Karpas-422 (cell line): ENCODE measurements at regions not wholly inside any gene's neighbourhood (a gene's known extent, or its start where the extent isn't known, plus 50 kb on each side); places are given as distances from the start of the nearest gene placed in this dataset.

Experiments used
- DNase-seq: peaks from one replicate; pipeline ENCODE4 v3.0.0-alpha.2; 2015
- H2AFZ ChIP-seq: fragments of 200-600 bp; sonication (generic); 2 replicates; pipeline ENCODE4 v1.6.1; 2014; ENCODE audit warnings: antibody characterized with exemption, low read length, mixed read lengths
- H3K27ac ChIP-seq: fragments of 200-600 bp; sonication (generic); 2 replicates; pipeline ENCODE4 v1.5.1; 2014; ENCODE audit warnings: mild to moderate bottlenecking, low read length, moderate library complexity
- H3K27me3 ChIP-seq: fragments of 200-600 bp; sonication (generic); 2 replicates; pipeline ENCODE4 v1.6.1; 2014; ENCODE audit warnings: low read length, mixed read lengths
- H3K36me3 ChIP-seq: fragments of 200-600 bp; sonication (generic); 2 replicates; pipeline ENCODE4 v1.6.1; 2014; ENCODE audit warnings: low read length, mixed read lengths; ENCODE audit not compliant: insufficient read depth
- H3K4me1 ChIP-seq: fragments of 200-600 bp; sonication (generic); 2 replicates; pipeline ENCODE4 v1.6.1; 2014; ENCODE audit warnings: mild to moderate bottlenecking, low read length, mixed read lengths
- H3K4me2 ChIP-seq: fragments of 200-600 bp; sonication (generic); 2 replicates; pipeline ENCODE4 v1.6.1; 2014; ENCODE audit warnings: low read length, low read depth, mild to moderate bottlenecking; ENCODE audit not compliant: poor library complexity, severe bottlenecking
- H3K4me3 ChIP-seq: fragments of 200-600 bp; sonication (generic); 2 replicates; pipeline ENCODE4 v1.5.1; 2014; ENCODE audit warnings: mild to moderate bottlenecking, antibody characterized with exemption, low read length, mixed read lengths
- H3K79me2 ChIP-seq: fragments of 200-600 bp; sonication (generic); 2 replicates; pipeline ENCODE4 v1.6.1; 2014; ENCODE audit warnings: mild to moderate bottlenecking, low read length, mixed read lengths
- H3K9ac ChIP-seq: fragments of 200-600 bp; sonication (generic); 2 replicates; pipeline ENCODE4 v1.6.0; 2014; ENCODE audit warnings: low read length
- H3K9me2 ChIP-seq: fragments of 200-600 bp; sonication (generic), shearing (Covaris generic); replicated peaks from 2 replicates; pipeline ENCODE4 v1.6.0; 2014; ENCODE audit warnings: mild to moderate bottlenecking, low read length, moderate library complexity; ENCODE audit not compliant: insufficient read depth
- H3K9me3 ChIP-seq: fragments of 300-700, 200-600 bp; sonication (generic); 2 replicates; pipeline ENCODE4 v1.6.1; 2014; ENCODE audit warnings: low read length, mixed read lengths
- H4K20me1 ChIP-seq: fragments of 200-600 bp; sonication (generic); 2 replicates; pipeline ENCODE4 v1.6.1; 2014; ENCODE audit warnings: mild to moderate bottlenecking, antibody characterized with exemption, low read length, low read depth; ENCODE audit not compliant: insufficient read depth

- Histone ChIP-seq H2AFZ (no peak overlapping the region), H3K4me2 (no peak overlapping the region), H3K79me2 (no peaks in the 10 kb centered on the region), H3K4me1 (no peaks in the 10 kb centered on the region), H4K20me1 (0 out of 2 replicates have a peak, but pooled peaks cover 8% of the 10 kb centered on the region), H3K4me3 (no peak overlapping the region), H3K36me3 (no peaks in the 10 kb centered on the region), H3K27me3 (no peaks in the 10 kb centered on the region), H3K9ac (no peak overlapping the region), H3K27ac (no peak overlapping the region), H3K9me2 (no peaks in the 10 kb centered on the region), H3K9me3 (no peaks in the 10 kb centered on the region)
- DNase-seq = no peak
Measured at GRCh38 chr13:111537843-111538499, 217.5 kb downstream of the TEX29 start.

- Histone ChIP-seq H3K27me3 (no peaks in the 10 kb centered on the region), H3K4me2 (no peak overlapping the region), H3K27ac (no peak overlapping the region), H3K79me2 (no peaks in the 10 kb centered on the region), H3K4me3 (no peak overlapping the region), H3K9ac (no peak overlapping the region), H3K9me2 (no peaks in the 10 kb centered on the region), H3K36me3 (no peaks in the 10 kb centered on the region), H4K20me1 (0 out of 2 replicates have a peak, but pooled peaks cover 5% of the 10 kb centered on the region), H3K4me1 (no peaks in the 10 kb centered on the region), H3K9me3 (no peaks in the 10 kb centered on the region), H2AFZ (no peak overlapping the region)
- DNase-seq = no peak
Measured at GRCh38 chr13:111539252-111539651, 218.8 kb downstream of the TEX29 start.

- Histone ChIP-seq H4K20me1 (0 out of 2 replicates have a peak, but pooled peaks cover 5% of the 10 kb centered on the region), H3K27ac (no peak overlapping the region), H3K4me3 (no peak overlapping the region), H3K9ac (no peak overlapping the region), H3K36me3 (no peaks in the 10 kb centered on the region), H3K4me1 (no peaks in the 10 kb centered on the region), H3K9me3 (no peaks in the 10 kb centered on the region), H3K79me2 (no peaks in the 10 kb centered on the region), H3K4me2 (no peak overlapping the region), H3K27me3 (no peaks in the 10 kb centered on the region), H3K9me2 (no peaks in the 10 kb centered on the region), H2AFZ (no peak overlapping the region)
- no peak for DNase-seq
Measured at GRCh38 chr13:111539791-111540446, 219.5 kb downstream of the TEX29 start.

GRCh38 chr13:111540486-111540885 is 220.0 kb downstream of the TEX29 start:
- no peaks in the 10 kb centered on the region for H3K36me3 ChIP-seq

GRCh38 chr13:111541345-111541744 is 220.9 kb downstream of the TEX29 start:
- no peaks in the 10 kb centered on the region for H3K27me3 ChIP-seq
- H3K4me3 ChIP-seq = no peak overlapping the region
- no peak overlapping the region for H2AFZ ChIP-seq
- no peaks in the 10 kb centered on the region for H3K36me3 ChIP-seq
- no peak for DNase-seq
- no peak overlapping the region for H3K4me2 ChIP-seq
- no peaks in the 10 kb centered on the region for H3K9me3 ChIP-seq
- no peaks in the 10 kb centered on the region for H3K9me2 ChIP-seq
- no peaks in the 10 kb centered on the region for H3K4me1 ChIP-seq
- H3K27ac ChIP-seq = no peak overlapping the region
- H3K9ac ChIP-seq = no peak overlapping the region
- H3K79me2 ChIP-seq = no peaks in the 10 kb centered on the region
- 0 out of 2 replicates have a peak, but pooled peaks cover 5% of the 10 kb centered on the region for H4K20me1 ChIP-seq

More at GRCh38 chr13:111540486-111540885, 220.0 kb downstream of the TEX29 start:
- H3K9me2 ChIP-seq = no peaks in the 10 kb centered on the region
- H3K79me2 ChIP-seq = no peaks in the 10 kb centered on the region
- no peaks in the 10 kb centered on the region for H3K27me3 ChIP-seq
- no peak for DNase-seq
- H3K27ac ChIP-seq = no peak overlapping the region
- no peak overlapping the region for H2AFZ ChIP-seq
- no peak overlapping the region for H3K4me2 ChIP-seq
- no peak overlapping the region for H3K4me3 ChIP-seq
- H4K20me1 ChIP-seq = 0 out of 2 replicates have a peak, but pooled peaks cover 5% of the 10 kb centered on the region
- H3K4me1 ChIP-seq = no peaks in the 10 kb centered on the region
- H3K9me3 ChIP-seq = no peaks in the 10 kb centered on the region
- no peak overlapping the region for H3K9ac ChIP-seq

- no peaks in the 10 kb centered on the region for H3K9me3 ChIP-seq
- no peaks in the 10 kb centered on the region for H3K4me1 ChIP-seq
- H4K20me1 ChIP-seq = 0 out of 2 replicates have a peak, but pooled peaks cover 5% of the 10 kb centered on the region
- no peaks in the 10 kb centered on the region for H3K79me2 ChIP-seq
- no peak for DNase-seq
- no peak overlapping the region for H2AFZ ChIP-seq
- H3K4me3 ChIP-seq = no peak overlapping the region
- H3K9ac ChIP-seq = no peak overlapping the region
- no peak overlapping the region for H3K27ac ChIP-seq
- H3K27me3 ChIP-seq = no peaks in the 10 kb centered on the region
- H3K9me2 ChIP-seq = no peaks in the 10 kb centered on the region
- H3K36me3 ChIP-seq = no peaks in the 10 kb centered on the region
- no peak overlapping the region for H3K4me2 ChIP-seq
Measured at GRCh38 chr13:111541752-111542529, 221.5 kb downstream of the TEX29 start.

- Histone ChIP-seq H3K9me2 (no peaks in the 10 kb centered on the region), H3K4me2 (no peak overlapping the region), H3K9ac (no peak overlapping the region), H3K27me3 (no peaks in the 10 kb centered on the region), H3K27ac (no peak overlapping the region), H2AFZ (no peak overlapping the region), H3K79me2 (no peaks in the 10 kb centered on the region), H3K9me3 (no peaks in the 10 kb centered on the region), H4K20me1 (0 out of 2 replicates have a peak, but pooled peaks cover 5% of the 10 kb centered on the region), H3K36me3 (no peaks in the 10 kb centered on the region), H3K4me3 (no peak overlapping the region), H3K4me1 (no peaks in the 10 kb centered on the region)
- no peak for DNase-seq
Measured at GRCh38 chr13:111542530-111543341, 222.3 kb downstream of the TEX29 start.
